ENCODE measurements at regions not wholly inside any gene's neighbourhood (a gene's known extent, or its start where the extent isn't known, plus 50 kb on each side); places are given as distances from the start of the nearest gene placed in this dataset.

DNA sequence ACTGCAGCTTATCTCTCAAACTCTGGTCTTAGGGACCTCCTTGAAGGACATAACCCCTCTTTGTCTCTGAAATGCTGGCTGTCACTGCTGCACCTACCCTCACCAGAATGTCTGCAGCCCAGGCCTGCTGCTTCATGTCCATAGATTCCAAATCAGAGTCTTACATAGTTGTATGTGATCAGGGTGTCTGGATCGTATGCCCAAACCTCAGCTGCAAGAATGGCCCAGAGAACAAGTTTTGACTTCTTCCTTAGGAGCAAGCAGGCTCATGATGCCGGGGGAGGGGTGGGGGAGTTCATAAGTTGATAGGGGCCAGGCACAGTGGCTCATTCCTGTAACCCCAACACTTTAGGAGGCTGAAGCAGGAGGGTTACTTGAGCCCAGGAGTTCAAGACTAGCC, 55.8 kb upstream of the RMDN2 start:
- ChIA-PET CTCF (interaction anchor here (0.9 kb wide), 1 partner anchor 8 kb away, joined by 3 read pairs; no protein-coding TSS in a partner anchor), POLR2A (ENCODE audit: low non-redundant PET) (no interaction called here)
- no peaks in the 10 kb centered on the region for H3K27me3 ChIP-seq (replicated peaks; ENCODE audit: insufficient read depth, low read depth, low read length, poor library complexity)
- no peak for DNase-seq (ENCODE audit: low spot score)
- BruUV-seq (replicated peaks): no TSS peak
- H3K36me3 ChIP-seq (ENCODE audit: insufficient read depth, low read length, poor library complexity, severe bottlenecking): no peaks in the 10 kb centered on the region
- H3K4me1 ChIP-seq (ENCODE audit: insufficient read depth, low read length, poor library complexity, severe bottlenecking): no peaks in the 10 kb centered on the region
- H3K9me3 ChIP-seq (ENCODE audit: low read depth, low read length, poor library complexity, severe bottlenecking): no peaks in the 10 kb centered on the region
- intact Hi-C loops (cut with micrococcal nuclease; ENCODE audit: unreplicated experiment): no loop called here
- TF ChIP-seq EZH2 (IDR thresholded peaks at IDR 0.05; ENCODE audit: borderline replicate concordance, low read depth, low read length, poor library complexity, severe bottlenecking): no peak
- TF ChIP-seq, protein P1, sequence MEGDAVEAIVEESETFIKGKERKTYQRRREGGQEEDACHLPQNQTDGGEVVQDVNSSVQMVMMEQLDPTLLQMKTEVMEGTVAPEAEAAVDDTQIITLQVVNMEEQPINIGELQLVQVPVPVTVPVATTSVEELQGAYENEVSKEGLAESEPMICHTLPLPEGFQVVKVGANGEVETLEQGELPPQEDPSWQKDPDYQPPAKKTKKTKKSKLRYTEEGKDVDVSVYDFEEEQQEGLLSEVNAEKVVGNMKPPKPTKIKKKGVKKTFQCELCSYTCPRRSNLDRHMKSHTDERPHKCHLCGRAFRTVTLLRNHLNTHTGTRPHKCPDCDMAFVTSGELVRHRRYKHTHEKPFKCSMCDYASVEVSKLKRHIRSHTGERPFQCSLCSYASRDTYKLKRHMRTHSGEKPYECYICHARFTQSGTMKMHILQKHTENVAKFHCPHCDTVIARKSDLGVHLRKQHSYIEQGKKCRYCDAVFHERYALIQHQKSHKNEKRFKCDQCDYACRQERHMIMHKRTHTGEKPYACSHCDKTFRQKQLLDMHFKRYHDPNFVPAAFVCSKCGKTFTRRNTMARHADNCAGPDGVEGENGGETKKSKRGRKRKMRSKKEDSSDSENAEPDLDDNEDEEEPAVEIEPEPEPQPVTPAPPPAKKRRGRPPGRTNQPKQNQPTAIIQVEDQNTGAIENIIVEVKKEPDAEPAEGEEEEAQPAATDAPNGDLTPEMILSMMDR (conservative IDR thresholded peaks at IDR 0.05; ENCODE audit: low read depth, low read length): no peak
- no peak overlapping the region for H3K4me3 ChIP-seq (ENCODE audit: low read depth, low read length, poor library complexity, severe bottlenecking)
- H3K27ac ChIP-seq (ENCODE audit: low read depth, low read length, poor library complexity, severe bottlenecking): no peak overlapping the region

DNA sequence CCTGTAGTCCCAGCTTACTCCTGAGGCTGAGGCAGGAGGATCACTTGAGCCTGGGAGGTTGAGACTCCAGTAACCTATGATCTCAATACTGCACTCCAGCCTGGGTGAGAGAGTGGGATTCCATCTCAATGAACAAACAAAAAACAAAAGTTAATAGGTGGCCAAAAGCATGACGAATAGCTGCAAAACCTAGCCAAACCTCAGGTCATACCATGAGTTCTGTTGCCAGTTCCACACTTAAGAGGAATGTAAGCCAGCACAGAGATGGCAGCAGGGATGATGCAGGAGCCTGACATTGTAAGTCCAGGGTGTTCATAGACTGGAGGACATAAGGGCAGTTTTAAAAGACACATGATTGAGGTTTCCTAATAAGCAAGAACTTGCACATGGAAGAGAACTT, 55.3 kb upstream of the RMDN2 start:
- no peaks in the 10 kb centered on the region for H3K9me3 ChIP-seq (ENCODE audit: low read depth, low read length, poor library complexity, severe bottlenecking)
- TF ChIP-seq EZH2 (IDR thresholded peaks at IDR 0.05; ENCODE audit: borderline replicate concordance, low read depth, low read length, poor library complexity, severe bottlenecking): no peak
- TF ChIP-seq, protein P1 (conservative IDR thresholded peaks at IDR 0.05; ENCODE audit: low read depth, low read length): no peak
- H3K27me3 ChIP-seq (replicated peaks; ENCODE audit: insufficient read depth, low read depth, low read length, poor library complexity): no peaks in the 10 kb centered on the region
- intact Hi-C loops (cut with micrococcal nuclease; ENCODE audit: unreplicated experiment): no loop called here
- no peaks in the 10 kb centered on the region for H3K36me3 ChIP-seq (ENCODE audit: insufficient read depth, low read length, poor library complexity, severe bottlenecking)
- no peak overlapping the region for H3K27ac ChIP-seq (ENCODE audit: low read depth, low read length, poor library complexity, severe bottlenecking)
- no peak overlapping the region for H3K4me3 ChIP-seq (ENCODE audit: low read depth, low read length, poor library complexity, severe bottlenecking)
- no peaks in the 10 kb centered on the region for H3K4me1 ChIP-seq (ENCODE audit: insufficient read depth, low read length, poor library complexity, severe bottlenecking)
- CTCF ChIA-PET: no interaction called here
- POLR2A ChIA-PET (ENCODE audit: low non-redundant PET): no interaction called here
- no peak for DNase-seq (ENCODE audit: low spot score)
- no TSS peak for BruUV-seq (replicated peaks)

- Histone ChIP-seq H3K27me3 (replicated peaks; ENCODE audit: insufficient read depth, low read depth, low read length, poor library complexity) (no peaks in the 10 kb centered on the region), H3K27ac (ENCODE audit: low read depth, low read length, poor library complexity, severe bottlenecking) (no peak overlapping the region), H3K36me3 (ENCODE audit: insufficient read depth, low read length, poor library complexity, severe bottlenecking) (no peaks in the 10 kb centered on the region), H3K9me3 (ENCODE audit: low read depth, low read length, poor library complexity, severe bottlenecking) (no peaks in the 10 kb centered on the region), H3K4me3 (ENCODE audit: low read depth, low read length, poor library complexity, severe bottlenecking) (no peak overlapping the region), H3K4me1 (ENCODE audit: insufficient read depth, low read length, poor library complexity, severe bottlenecking) (no peaks in the 10 kb centered on the region)
- DNase-seq (ENCODE audit: low spot score): no peak
- no peak for TF ChIP-seq EZH2 (IDR thresholded peaks at IDR 0.05; ENCODE audit: borderline replicate concordance, low read depth, low read length, poor library complexity, severe bottlenecking)
- TF ChIP-seq, protein P1 (conservative IDR thresholded peaks at IDR 0.05; ENCODE audit: low read depth, low read length): no peak
- intact Hi-C loops (cut with micrococcal nuclease; ENCODE audit: unreplicated experiment): no loop called here
- BruUV-seq (replicated peaks): no TSS peak
- ChIA-PET POLR2A (ENCODE audit: low non-redundant PET) (interaction anchor here (0.5 kb wide), 1 partner anchor 252 kb away, joined by 3 read pairs; no protein-coding TSS in a partner anchor), CTCF (no interaction called here)
Measured at GRCh38 chr2:37870829-37871228, 54.3 kb upstream of the RMDN2 start.

Measured in A673 (cell line).